ENCODE measurements at regions not wholly inside any gene's neighbourhood (a gene's known extent, or its start where the extent isn't known, plus 50 kb on each side); places are given as distances from the start of the nearest gene placed in this dataset.

- TF ChIP-seq CTCF (IDR thresholded peaks at IDR 0.05): no peak
- no peak for TF ChIP-seq POLR2AphosphoS5 (IDR thresholded peaks at IDR 0.05)
Observed at GRCh38 chr12:71019282-71019831, 98.8 kb upstream of the PTPRR start.
